ENCODE measurements at regions not wholly inside any gene's neighbourhood (a gene's known extent, or its start where the extent isn't known, plus 50 kb on each side); places are given as distances from the start of the nearest gene placed in this dataset.
A peak's percentile ranks its signal among the peaks of the same experiment; 100 is the strongest.

DNA sequence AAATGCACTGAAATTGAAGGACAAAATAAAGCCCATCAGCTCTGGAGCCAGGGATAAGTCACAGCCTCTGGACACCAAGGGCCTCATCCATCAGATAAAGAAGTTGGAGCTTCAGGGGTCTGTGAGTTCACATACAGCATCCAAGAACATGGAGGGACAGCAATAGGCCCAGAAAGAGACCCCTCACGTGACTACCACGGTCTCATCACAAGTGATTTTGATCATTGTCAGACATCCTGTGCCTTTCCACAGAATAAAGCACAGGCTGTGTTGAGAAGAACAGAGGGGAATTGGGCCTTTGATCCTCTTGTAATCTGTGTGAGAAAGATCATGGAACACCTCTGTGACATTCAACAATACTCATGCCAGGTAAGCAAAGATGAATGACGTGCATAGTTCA, 65.2 kb upstream of the CTAGE1 start:
- H3K4me1 ChIP-seq (ENCODE audit: control insufficient read depth, insufficient read depth, low read length, unreplicated experiment), result peaks cover 11% of the 10 kb centered on the region
- no peaks in the 10 kb centered on the region for H3K27me3 ChIP-seq (ENCODE audit: insufficient read depth, low read length)
- no peak overlapping the region for H3K4me3 ChIP-seq (ENCODE audit: low read depth, low read length)
- H3K27ac ChIP-seq (ENCODE audit: low read depth, low read length), result no peak overlapping the region
- H2AFZ ChIP-seq (ENCODE audit: low read length, unreplicated experiment), result no peak overlapping the region
- no peaks in the 10 kb centered on the region for H3K79me2 ChIP-seq (ENCODE audit: control insufficient read depth, insufficient read depth, low read length, unreplicated experiment)
- H3K36me3 ChIP-seq (ENCODE audit: insufficient read depth, low read length), result no peaks in the 10 kb centered on the region

DNA sequence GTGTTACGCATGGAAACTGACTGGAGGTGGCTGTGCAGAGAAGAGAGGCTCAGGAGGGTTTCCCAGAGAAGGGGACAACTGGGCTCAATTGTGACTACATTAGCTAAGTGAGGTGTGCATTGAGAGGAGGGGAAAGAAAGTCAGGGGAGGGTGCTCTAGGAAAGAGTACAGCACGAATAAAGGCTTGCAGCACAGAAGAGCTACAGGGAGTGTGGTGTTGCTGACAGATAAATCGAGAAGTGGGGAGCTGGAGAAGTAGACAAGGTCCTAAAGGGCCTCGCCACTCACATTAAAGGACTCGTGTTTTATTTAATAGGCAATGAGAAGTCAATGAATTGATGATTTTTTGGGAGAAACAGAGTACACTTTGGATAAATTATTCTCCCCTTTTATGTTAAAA, 65.7 kb upstream of the CTAGE1 start:
- H3K36me3 ChIP-seq (ENCODE audit: insufficient read depth, low read length), result no peaks in the 10 kb centered on the region
- no peak overlapping the region for H3K4me3 ChIP-seq (ENCODE audit: low read depth, low read length)
- peaks cover 11% of the 10 kb centered on the region for H3K4me1 ChIP-seq (ENCODE audit: control insufficient read depth, insufficient read depth, low read length, unreplicated experiment)
- H3K27me3 ChIP-seq (ENCODE audit: insufficient read depth, low read length), result no peaks in the 10 kb centered on the region
- H3K79me2 ChIP-seq (ENCODE audit: control insufficient read depth, insufficient read depth, low read length, unreplicated experiment), result no peaks in the 10 kb centered on the region
- H2AFZ ChIP-seq (ENCODE audit: low read length, unreplicated experiment), result no peak overlapping the region
- H3K27ac ChIP-seq (ENCODE audit: low read depth, low read length), result no peak overlapping the region

DNA sequence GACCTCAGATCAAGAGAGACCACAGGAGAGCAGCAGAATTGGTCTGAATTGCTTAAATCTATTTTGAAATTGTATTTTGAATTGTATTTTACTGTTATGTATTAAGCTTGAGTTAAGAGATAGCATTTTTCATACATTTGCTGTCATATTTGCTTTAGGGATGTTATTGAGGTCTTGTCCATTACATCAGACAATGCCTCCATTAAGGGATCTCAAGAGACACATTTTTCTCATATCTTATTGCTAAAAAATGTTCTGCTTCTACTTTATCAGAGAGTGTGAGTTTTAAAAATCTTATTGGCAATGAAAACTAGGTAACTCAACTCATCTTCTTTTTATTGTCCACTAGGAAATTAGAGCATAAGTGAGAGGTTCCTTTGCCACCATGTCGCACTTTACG, 66.8 kb upstream of the CTAGE1 start:
- no peaks in the 10 kb centered on the region for H3K36me3 ChIP-seq (ENCODE audit: insufficient read depth, low read length)
- no peak overlapping the region for H3K4me3 ChIP-seq (ENCODE audit: low read depth, low read length)
- peaks cover 11% of the 10 kb centered on the region for H3K4me1 ChIP-seq (ENCODE audit: control insufficient read depth, insufficient read depth, low read length, unreplicated experiment)
- H3K27ac ChIP-seq (ENCODE audit: low read depth, low read length), result no peak overlapping the region
- H2AFZ ChIP-seq (ENCODE audit: low read length, unreplicated experiment), result no peak overlapping the region
- H3K27me3 ChIP-seq (ENCODE audit: insufficient read depth, low read length), result no peaks in the 10 kb centered on the region
- H3K79me2 ChIP-seq (ENCODE audit: control insufficient read depth, insufficient read depth, low read length, unreplicated experiment), result no peaks in the 10 kb centered on the region

DNA sequence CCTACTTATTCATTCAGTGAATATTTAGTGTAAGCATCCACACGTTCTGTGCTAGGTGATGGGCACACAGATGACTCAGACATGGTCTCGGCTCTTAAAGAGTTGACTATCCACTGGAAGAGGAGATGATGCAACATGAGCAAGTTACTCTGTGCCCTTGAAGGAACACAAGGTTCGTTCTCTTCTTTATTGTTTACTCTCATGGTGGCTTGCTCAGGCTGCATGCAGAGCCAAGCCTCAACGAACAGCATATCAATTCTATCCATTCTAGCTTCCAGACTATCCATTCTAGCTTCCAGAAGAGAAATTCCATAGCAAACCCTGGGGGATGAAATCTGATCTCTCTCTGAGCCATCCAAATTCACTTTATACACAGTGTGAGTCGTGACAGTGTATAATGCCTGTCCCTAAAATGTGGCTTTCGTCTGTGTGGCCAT, 68.1 kb upstream of the CTAGE1 start:
- no peaks in the 10 kb centered on the region for H3K27me3 ChIP-seq (ENCODE audit: insufficient read depth, low read length)
- H3K79me2 ChIP-seq (ENCODE audit: control insufficient read depth, insufficient read depth, low read length, unreplicated experiment), result no peaks in the 10 kb centered on the region
- H3K4me3 ChIP-seq (ENCODE audit: low read depth, low read length), result no peak overlapping the region
- peaks cover 11% of the 10 kb centered on the region for H3K4me1 ChIP-seq (ENCODE audit: control insufficient read depth, insufficient read depth, low read length, unreplicated experiment)
- no peaks in the 10 kb centered on the region for H3K36me3 ChIP-seq (ENCODE audit: insufficient read depth, low read length)
- no peak overlapping the region for H2AFZ ChIP-seq (ENCODE audit: low read length, unreplicated experiment)
- H3K27ac ChIP-seq (ENCODE audit: low read depth, low read length), result no peak overlapping the region

DNA sequence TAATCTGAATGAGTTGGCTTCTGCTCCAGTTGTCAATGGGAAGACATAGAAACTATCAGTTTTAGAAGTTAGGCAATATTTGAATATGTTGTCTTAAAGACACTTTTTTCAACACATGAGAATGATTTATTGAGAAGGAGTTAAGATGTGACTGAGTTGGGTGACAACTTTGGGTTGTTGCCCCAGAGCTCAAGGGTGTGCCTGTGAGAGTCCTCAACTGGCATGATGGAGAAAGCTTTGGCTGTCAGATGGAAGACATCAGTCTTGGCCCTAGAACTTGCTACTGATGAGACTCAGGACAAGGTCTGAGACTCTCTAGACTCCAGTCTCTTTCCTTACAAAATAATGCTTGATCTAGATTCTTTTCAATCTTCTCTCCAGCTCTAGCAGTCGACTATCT, 69.0 kb upstream of the CTAGE1 start:
- Histone ChIP-seq H3K27me3 (ENCODE audit: insufficient read depth, low read length) (no peaks in the 10 kb centered on the region), H3K4me3 (ENCODE audit: low read depth, low read length) (no peak overlapping the region), H3K36me3 (ENCODE audit: insufficient read depth, low read length) (no peaks in the 10 kb centered on the region), H3K27ac (ENCODE audit: low read depth, low read length) (no peak overlapping the region), H2AFZ (ENCODE audit: low read length, unreplicated experiment) (no peak overlapping the region), H3K79me2 (ENCODE audit: control insufficient read depth, insufficient read depth, low read length, unreplicated experiment) (no peaks in the 10 kb centered on the region), H3K4me1 (ENCODE audit: control insufficient read depth, insufficient read depth, low read length, unreplicated experiment) (peaks cover 11% of the 10 kb centered on the region)

DNA sequence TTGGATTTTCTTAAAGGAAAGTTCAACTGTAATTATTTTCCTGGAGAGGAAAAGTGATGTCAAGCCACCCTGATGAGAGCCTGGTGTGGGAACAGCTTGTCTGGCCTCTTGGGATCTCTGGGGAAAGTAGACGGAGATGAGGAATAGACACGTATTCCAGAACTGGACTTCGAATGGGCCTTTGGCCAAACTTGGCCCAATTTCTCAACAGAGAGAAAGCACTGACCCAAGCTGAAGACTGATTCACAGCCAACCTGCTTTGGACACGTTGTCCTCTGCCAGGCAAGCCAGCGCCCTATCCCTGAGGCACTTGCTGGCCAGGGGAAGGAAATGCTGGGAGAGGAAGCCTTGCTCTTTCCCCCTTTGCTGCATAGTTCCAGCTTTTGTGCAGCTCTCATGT, 70.8 kb upstream of the CTAGE1 start:
- Histone ChIP-seq H3K79me2 (ENCODE audit: control insufficient read depth, insufficient read depth, low read length, unreplicated experiment) (no peaks in the 10 kb centered on the region), H3K27ac (ENCODE audit: low read depth, low read length) (no peak overlapping the region), H3K4me3 (ENCODE audit: low read depth, low read length) (no peak overlapping the region), H3K4me1 (ENCODE audit: control insufficient read depth, insufficient read depth, low read length, unreplicated experiment) (peaks cover 11% of the 10 kb centered on the region), H3K36me3 (ENCODE audit: insufficient read depth, low read length) (no peaks in the 10 kb centered on the region), H2AFZ (ENCODE audit: low read length, unreplicated experiment) (no peak overlapping the region), H3K27me3 (ENCODE audit: insufficient read depth, low read length) (no peaks in the 10 kb centered on the region)

DNA sequence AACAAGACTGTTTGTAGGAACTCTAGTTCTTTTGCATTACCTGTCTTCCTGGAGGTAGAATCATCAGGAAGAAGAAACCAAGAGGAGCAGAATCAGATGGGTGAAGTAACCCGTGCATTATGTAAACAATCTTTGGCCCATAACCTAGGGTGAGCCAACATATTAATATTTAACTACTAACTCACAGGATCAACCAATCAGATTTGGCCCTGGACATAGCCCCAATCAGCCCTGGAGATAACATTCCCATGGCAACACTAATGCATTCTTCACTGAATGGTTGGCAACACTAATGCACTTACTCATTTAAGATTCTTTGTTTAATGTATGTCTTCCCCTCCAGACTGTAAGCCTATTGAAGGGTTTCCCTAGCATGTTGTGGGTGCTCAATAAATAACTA, 72.0 kb upstream of the CTAGE1 start:
- Histone ChIP-seq H3K27me3 (ENCODE audit: insufficient read depth, low read length) (no peaks in the 10 kb centered on the region), H3K79me2 (ENCODE audit: control insufficient read depth, insufficient read depth, low read length, unreplicated experiment) (no peaks in the 10 kb centered on the region), H3K36me3 (ENCODE audit: insufficient read depth, low read length) (no peaks in the 10 kb centered on the region), H3K4me3 (ENCODE audit: low read depth, low read length) (no peak overlapping the region), H2AFZ (ENCODE audit: low read length, unreplicated experiment) (no peak overlapping the region), H3K27ac (ENCODE audit: low read depth, low read length) (no peak overlapping the region), H3K4me1 (ENCODE audit: control insufficient read depth, insufficient read depth, low read length, unreplicated experiment) (peaks cover 22% of the 10 kb centered on the region)

DNA sequence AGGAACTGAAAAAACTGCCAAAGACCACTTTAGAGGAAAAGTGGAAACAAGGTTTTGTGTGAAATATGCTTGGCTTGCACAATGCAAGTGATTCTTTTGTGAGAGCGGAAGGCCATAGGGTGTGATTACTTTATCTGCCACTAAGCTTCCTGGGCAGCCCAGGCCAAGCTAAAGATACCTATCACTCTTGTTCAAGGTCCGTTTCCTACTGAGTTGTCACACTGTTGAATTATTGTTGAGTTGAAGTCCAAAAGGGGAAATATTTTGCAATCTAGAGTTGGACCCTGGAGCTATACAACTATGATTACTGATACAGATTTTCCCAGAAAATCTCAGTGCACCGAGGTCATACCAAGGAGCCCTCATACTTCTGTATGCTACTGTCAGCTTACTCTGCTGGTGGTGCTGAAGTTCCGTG, 72.7 kb upstream of the CTAGE1 start:
- Histone ChIP-seq H3K79me2 (ENCODE audit: control insufficient read depth, insufficient read depth, low read length, unreplicated experiment) (no peaks in the 10 kb centered on the region), H3K27me3 (ENCODE audit: insufficient read depth, low read length) (no peaks in the 10 kb centered on the region), H3K27ac (ENCODE audit: low read depth, low read length) (no peak overlapping the region), H3K4me3 (ENCODE audit: low read depth, low read length) (no peak overlapping the region), H3K36me3 (ENCODE audit: insufficient read depth, low read length) (no peaks in the 10 kb centered on the region), H2AFZ (ENCODE audit: low read length, unreplicated experiment) (no peak overlapping the region), H3K4me1 (ENCODE audit: control insufficient read depth, insufficient read depth, low read length, unreplicated experiment) (peaks cover 24% of the 10 kb centered on the region)

DNA sequence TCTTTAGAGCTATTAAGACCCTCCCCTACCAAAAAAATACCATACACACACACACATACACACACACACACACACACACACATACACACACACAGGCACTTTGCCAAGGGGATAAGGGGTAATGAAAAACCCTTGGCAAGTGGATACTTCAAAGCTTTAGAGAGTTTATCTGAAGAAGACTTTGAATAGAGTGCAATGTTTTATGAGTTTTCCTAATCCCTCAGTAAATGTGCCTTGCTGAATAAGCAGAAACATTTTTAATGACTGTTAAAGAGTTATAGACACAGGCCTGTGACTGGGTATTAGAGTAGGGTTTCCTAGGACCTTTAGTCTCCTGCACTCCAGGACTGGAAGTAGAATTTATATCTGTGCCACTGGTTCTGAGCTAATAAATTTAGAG, 75.5 kb upstream of the CTAGE1 start:
- no peak overlapping the region for H3K27ac ChIP-seq (ENCODE audit: low read depth, low read length)
- H3K36me3 ChIP-seq (ENCODE audit: insufficient read depth, low read length), result no peaks in the 10 kb centered on the region
- H3K4me1 ChIP-seq (ENCODE audit: control insufficient read depth, insufficient read depth, low read length, unreplicated experiment), result peaks cover 16% of the 10 kb centered on the region
- no peaks in the 10 kb centered on the region for H3K27me3 ChIP-seq (ENCODE audit: insufficient read depth, low read length)
- no peak overlapping the region for H3K4me3 ChIP-seq (ENCODE audit: low read depth, low read length)
- no peak overlapping the region for H2AFZ ChIP-seq (ENCODE audit: low read length, unreplicated experiment)
- no peaks in the 10 kb centered on the region for H3K79me2 ChIP-seq (ENCODE audit: control insufficient read depth, insufficient read depth, low read length, unreplicated experiment)

DNA sequence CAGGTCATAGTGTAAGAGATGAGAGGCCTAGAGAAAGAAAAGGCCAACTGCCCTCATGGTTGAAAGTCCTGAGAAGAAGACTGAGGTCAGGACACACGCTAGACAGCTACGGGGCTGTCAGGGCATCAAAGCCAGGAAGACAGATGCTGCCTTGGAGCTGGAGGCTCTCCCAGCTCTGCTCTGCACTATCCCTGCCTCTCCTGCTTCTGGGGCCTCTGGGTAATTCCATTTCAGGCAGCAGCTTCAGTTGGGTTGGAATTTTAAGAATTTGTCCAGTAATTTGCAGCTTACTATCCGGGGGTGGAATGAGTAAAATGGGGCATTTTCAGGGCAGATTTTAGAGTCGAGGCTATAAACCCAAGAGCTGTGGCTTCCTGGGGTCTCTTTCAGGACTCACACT, 76.2 kb upstream of the CTAGE1 start:
- H3K4me1 ChIP-seq (ENCODE audit: control insufficient read depth, insufficient read depth, low read length, unreplicated experiment), result peaks cover 16% of the 10 kb centered on the region
- H3K79me2 ChIP-seq (ENCODE audit: control insufficient read depth, insufficient read depth, low read length, unreplicated experiment), result no peaks in the 10 kb centered on the region
- H3K4me3 ChIP-seq (ENCODE audit: low read depth, low read length), result no peak overlapping the region
- H3K27ac ChIP-seq (ENCODE audit: low read depth, low read length), result no peak overlapping the region
- H2AFZ ChIP-seq (ENCODE audit: low read length, unreplicated experiment), result no peak overlapping the region
- H3K27me3 ChIP-seq (ENCODE audit: insufficient read depth, low read length), result no peaks in the 10 kb centered on the region
- H3K36me3 ChIP-seq (ENCODE audit: insufficient read depth, low read length), result no peaks in the 10 kb centered on the region

DNA sequence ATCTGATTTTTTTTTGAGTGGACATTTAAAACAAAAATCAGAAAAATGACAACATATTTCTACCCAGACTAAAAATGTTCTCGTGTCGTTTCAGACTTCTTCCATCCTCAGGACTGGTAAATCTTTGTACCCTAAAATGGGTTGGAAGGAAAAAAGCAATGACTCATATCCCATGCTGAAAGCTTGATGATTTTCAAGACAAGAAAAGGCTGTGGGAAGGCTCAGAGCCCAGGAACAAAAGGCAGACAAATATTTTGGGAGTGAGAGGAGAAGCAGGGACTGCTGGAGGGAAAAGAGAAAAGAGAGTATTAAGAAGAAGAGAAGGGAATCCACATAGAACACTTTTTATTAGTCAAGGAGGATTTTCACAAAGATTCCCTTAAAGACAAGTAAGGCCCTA, 77.1 kb upstream of the CTAGE1 start:
- H3K27ac ChIP-seq (ENCODE audit: low read depth, low read length), result peak overlapping the region; percentile 8; the same call in 1 of the 2 replicates
- peaks cover 16% of the 10 kb centered on the region for H3K4me1 ChIP-seq (ENCODE audit: control insufficient read depth, insufficient read depth, low read length, unreplicated experiment)
- no peak overlapping the region for H3K4me3 ChIP-seq (ENCODE audit: low read depth, low read length)
- no peaks in the 10 kb centered on the region for H3K79me2 ChIP-seq (ENCODE audit: control insufficient read depth, insufficient read depth, low read length, unreplicated experiment)
- no peaks in the 10 kb centered on the region for H3K27me3 ChIP-seq (ENCODE audit: insufficient read depth, low read length)
- no peaks in the 10 kb centered on the region for H3K36me3 ChIP-seq (ENCODE audit: insufficient read depth, low read length)
- peak overlapping the region; percentile 2 for H2AFZ ChIP-seq (ENCODE audit: low read length, unreplicated experiment)

Data from ACC112 (cell line).